Mesendoderm (in vitro differentiated cells): ENCODE measurements at regions not wholly inside any gene's neighbourhood (a gene's known extent, or its start where the extent isn't known, plus 50 kb on each side); places are given as distances from the start of the nearest gene placed in this dataset.

ENCODE experiments used
- DNase-seq: peaks from one replicate; pipeline ENCODE4 v3.0.0; 2013
- H2AK5ac ChIP-seq: 2 replicates; pipeline ENCODE4 v1.6.1; 2013; ENCODE audit warnings: low read length, inconsistent platforms
- H2BK120ac ChIP-seq: 2 replicates; pipeline ENCODE4 v1.6.1; 2013; ENCODE audit warnings: low read depth, mild to moderate bottlenecking, low read length, moderate library complexity, mixed read lengths
- H2BK15ac ChIP-seq: replicated peaks from 2 replicates; pipeline ENCODE4 v1.6.1; 2013; ENCODE audit warnings: low read depth, mild to moderate bottlenecking, moderate library complexity
- H2BK5ac ChIP-seq: 2 replicates; pipeline ENCODE4 v1.6.1; 2013; ENCODE audit warnings: low read length, inconsistent platforms
- H3K18ac ChIP-seq: 2 replicates; pipeline ENCODE4 v1.6.1; 2013; ENCODE audit warnings: mild to moderate bottlenecking, low read length, mixed read lengths
- H3K23ac ChIP-seq: one replicate; pipeline ENCODE4 v1.6.1; 2013; ENCODE audit warnings: low read length
- H3K27ac ChIP-seq: 2 replicates; pipeline ENCODE4 v1.5.1; 2013; ENCODE audit warnings: low read depth, mild to moderate bottlenecking, inconsistent platforms, low read length, moderate library complexity
- H3K27me3 ChIP-seq: 2 replicates; pipeline ENCODE4 v1.6.1; 2013; ENCODE audit warnings: low read length, control low read depth, mild to moderate bottlenecking, inconsistent platforms; ENCODE audit not compliant: insufficient read depth, poor library complexity
- H3K36me3 ChIP-seq: 2 replicates; pipeline ENCODE4 v1.6.1; 2013; ENCODE audit warnings: low read length, inconsistent platforms; ENCODE audit not compliant: control insufficient read depth, insufficient read depth
- H3K4ac ChIP-seq: one replicate; pipeline ENCODE4 v1.6.1; 2013; ENCODE audit warnings: low read depth, mild to moderate bottlenecking, low read length, moderate library complexity
- H3K4me1 ChIP-seq: 2 replicates; pipeline ENCODE4 v1.6.1; 2013; ENCODE audit warnings: low read depth, low read length, inconsistent platforms; ENCODE audit not compliant: control insufficient read depth
- H3K4me2 ChIP-seq: 2 replicates; pipeline ENCODE4 v1.6.1; 2013; ENCODE audit warnings: low read length
- H3K4me3 ChIP-seq: 2 replicates; pipeline ENCODE4 v1.5.1; 2013; ENCODE audit warnings: mild to moderate bottlenecking, low read length
- H3K56ac ChIP-seq: one replicate; pipeline ENCODE4 v1.6.1; 2013; ENCODE audit warnings: low read length
- H3K79me1 ChIP-seq: 2 replicates; pipeline ENCODE4 v1.6.1; 2013; ENCODE audit warnings: low read length, inconsistent platforms
- H3K79me2 ChIP-seq: 2 replicates; pipeline ENCODE4 v1.6.1; 2013; ENCODE audit warnings: mild to moderate bottlenecking, low read length; ENCODE audit not compliant: control insufficient read depth, insufficient read depth
- H3K9ac ChIP-seq: 2 replicates; pipeline ENCODE4 v1.6.1; 2013; ENCODE audit warnings: low read length, inconsistent platforms
- H4K5ac ChIP-seq: one replicate; pipeline ENCODE4 v1.6.1; 2013; ENCODE audit warnings: low read length
- H4K8ac ChIP-seq: one replicate; pipeline ENCODE4 v1.6.1; 2013; ENCODE audit warnings: low read depth, mild to moderate bottlenecking, control low read depth, low read length, moderate library complexity
- WGBS: extraction: QIAGEN DNeasy Blood & Tissue Kit; methylation state at CpG from one replicate; pipeline ENCODE4 v1.1.7; 2013; ENCODE audit warnings: low lambda C conversion rate, missing lambda C conversion rate; ENCODE audit not compliant: insufficient coverage; ENCODE audit errors: extremely low coverage; 5-methylcytosine and 5-hydroxymethylcytosine counted together

DNA sequence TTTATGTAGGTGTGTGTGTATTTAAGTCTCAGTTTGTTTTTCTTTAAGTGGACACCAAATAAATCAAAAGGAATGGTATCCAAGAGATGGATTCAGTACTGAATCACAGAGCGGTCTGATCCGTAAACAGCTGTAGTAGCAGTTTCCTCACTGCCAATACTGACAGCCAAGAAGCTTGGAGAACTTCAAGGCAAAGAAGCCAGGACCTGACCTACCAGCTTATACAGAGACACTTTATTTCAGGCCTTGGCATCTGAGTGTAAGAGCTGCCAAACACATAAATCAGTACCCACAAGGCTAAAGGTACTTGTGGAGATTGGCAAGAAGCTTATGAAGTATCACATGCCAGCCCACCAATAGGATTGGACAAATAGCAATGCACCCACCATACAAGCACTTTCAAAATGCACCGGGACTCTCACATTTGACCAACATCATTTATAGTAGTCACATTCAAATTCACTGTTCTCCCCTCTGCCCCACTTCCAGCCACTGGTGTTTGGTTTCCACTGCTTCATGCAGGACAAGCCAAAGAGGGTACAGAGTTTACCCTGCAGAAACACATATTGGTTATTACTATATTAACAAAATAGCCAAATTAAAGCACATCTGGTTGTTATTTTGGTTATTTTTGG, 357.9 kb downstream of the KLF12 start:
- H3K4ac ChIP-seq, result no peak overlapping the region
- no CpG with 5 or more reads among the region's 3 CpGs for WGBS

DNA sequence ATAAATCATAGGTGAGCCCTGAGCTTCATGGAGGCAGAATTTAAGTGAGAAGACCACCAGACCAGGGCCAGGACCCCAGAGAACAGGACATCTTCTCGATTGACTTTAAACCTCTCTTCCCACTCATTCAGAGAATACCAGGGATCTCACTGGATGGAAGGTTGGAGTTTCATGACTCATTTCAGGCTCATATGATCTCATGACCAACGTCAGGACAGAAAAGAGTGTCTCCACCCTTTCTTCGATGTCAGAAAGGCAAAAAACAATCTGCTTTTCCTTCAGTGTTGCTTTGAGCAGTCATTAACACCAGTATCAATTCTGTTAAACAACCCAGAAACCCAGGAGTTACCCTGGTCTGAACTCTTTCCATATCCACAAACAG, 361.0 kb downstream of the KLF12 start:
- Histone ChIP-seq H3K18ac (no peak overlapping the region), H2BK5ac (no peak overlapping the region), H3K4me3 (no peak overlapping the region), H3K9ac (no peak overlapping the region), H3K4me2 (no peak overlapping the region), H3K23ac (no peak overlapping the region), H2BK15ac (no peak overlapping the region), H3K56ac (no peak overlapping the region), H3K36me3 (no peaks in the 10 kb centered on the region), H3K79me2 (no peaks in the 10 kb centered on the region), H3K27me3 (no peaks in the 10 kb centered on the region), H2BK120ac (no peak overlapping the region), H4K5ac (no peak overlapping the region), H2AK5ac (no peak overlapping the region), H3K27ac (no peak overlapping the region), H3K79me1 (no peaks in the 10 kb centered on the region), H3K4me1 (no peaks in the 10 kb centered on the region), H3K4ac (no peak overlapping the region), H4K8ac (no peak overlapping the region)
- no peak for DNase-seq
- no CpG with 5 or more reads among the region's 3 CpGs for WGBS

More for the DNA sequence above, 357.9 kb downstream of the KLF12 start:
- Histone ChIP-seq H3K27me3 (no peaks in the 10 kb centered on the region), H3K27ac (no peak overlapping the region), H4K5ac (no peak overlapping the region), H4K8ac (no peak overlapping the region), H3K56ac (no peak overlapping the region), H3K79me1 (no peaks in the 10 kb centered on the region), H2AK5ac (no peak overlapping the region), H3K18ac (no peak overlapping the region), H2BK120ac (no peak overlapping the region), H3K9ac (no peak overlapping the region), H2BK15ac (no peak overlapping the region), H3K4me2 (no peak overlapping the region), H2BK5ac (no peak overlapping the region), H3K23ac (no peak overlapping the region), H3K36me3 (no peaks in the 10 kb centered on the region), H3K79me2 (no peaks in the 10 kb centered on the region), H3K4me1 (no peaks in the 10 kb centered on the region), H3K4me3 (no peak overlapping the region)
- DNase-seq, result no peak

DNA sequence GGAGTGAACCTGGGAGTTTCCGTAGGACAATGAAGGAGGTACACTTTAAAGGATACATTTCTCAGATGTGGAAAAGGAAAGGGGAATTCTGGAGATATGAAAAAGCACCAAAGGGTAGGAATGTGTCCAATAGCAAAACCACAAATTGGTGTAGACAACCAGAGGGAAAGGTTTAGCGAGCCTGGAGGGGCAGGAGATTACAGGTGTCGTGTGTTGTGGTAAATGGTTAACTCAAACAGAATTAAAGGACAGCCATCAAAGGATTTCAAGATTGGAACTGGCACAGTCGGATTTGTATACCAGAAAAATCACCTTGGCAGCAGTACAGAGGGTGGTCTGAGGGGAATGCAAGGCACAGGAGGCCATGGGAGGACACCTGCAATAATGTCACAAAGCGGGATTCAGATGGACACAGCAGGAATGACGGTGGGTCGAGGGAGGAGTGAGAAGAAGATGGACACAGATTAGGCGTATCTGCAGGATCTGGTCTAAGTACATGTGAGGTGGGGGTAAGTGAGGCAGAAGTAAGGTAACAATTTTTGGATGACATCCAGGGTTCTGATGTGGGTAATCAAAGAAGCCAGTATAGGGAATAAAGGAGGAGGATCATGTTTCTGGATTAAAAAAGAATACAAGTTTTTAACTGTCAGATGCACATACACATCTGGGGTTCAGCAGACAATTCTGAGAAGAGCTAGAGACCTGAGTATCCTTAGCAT, 361.6 kb downstream of the KLF12 start:
- Histone ChIP-seq H2AK5ac (no peak overlapping the region), H3K23ac (no peak overlapping the region), H2BK120ac (no peak overlapping the region), H3K79me1 (no peaks in the 10 kb centered on the region), H3K36me3 (no peaks in the 10 kb centered on the region), H3K27ac (no peak overlapping the region), H3K56ac (no peak overlapping the region), H3K79me2 (no peaks in the 10 kb centered on the region), H2BK15ac (no peak overlapping the region), H3K4ac (no peak overlapping the region), H3K18ac (no peak overlapping the region), H4K8ac (no peak overlapping the region), H3K4me2 (no peak overlapping the region), H3K9ac (no peak overlapping the region), H3K4me3 (no peak overlapping the region), H3K27me3 (no peaks in the 10 kb centered on the region), H4K5ac (no peak overlapping the region), H2BK5ac (no peak overlapping the region), H3K4me1 (peaks cover 2% of the 10 kb centered on the region)
- WGBS, result no CpG with 5 or more reads among the region's 8 CpGs
- no peak for DNase-seq

- Histone ChIP-seq H3K79me1 (peaks cover 1% of the 10 kb centered on the region), H2AK5ac (no peak overlapping the region), H4K8ac (no peak overlapping the region), H3K56ac (no peak overlapping the region), H3K23ac (no peak overlapping the region), H3K4me1 (peaks cover 10% of the 10 kb centered on the region), H4K5ac (no peak overlapping the region), H3K18ac (no peak overlapping the region), H3K27me3 (no peaks in the 10 kb centered on the region), H2BK15ac (no peak overlapping the region), H2BK5ac (no peak overlapping the region), H3K4me3 (no peak overlapping the region), H3K36me3 (no peaks in the 10 kb centered on the region), H3K4me2 (no peak overlapping the region), H3K79me2 (no peaks in the 10 kb centered on the region), H3K4ac (no peak overlapping the region), H2BK120ac (no peak overlapping the region), H3K9ac (no peak overlapping the region), H3K27ac (no peak overlapping the region)
- DNase-seq, result peak; percentile 74
- WGBS, result no CpG with 5 or more reads among the region's 4 CpGs
These were observed 366.4 kb downstream of the KLF12 start for GRCh38 chr13:73767747-73768315.

- Histone ChIP-seq H2BK120ac (no peak overlapping the region), H3K23ac (no peak overlapping the region), H2BK5ac (no peak overlapping the region), H3K18ac (no peak overlapping the region), H3K36me3 (no peaks in the 10 kb centered on the region), H3K56ac (no peak overlapping the region), H3K4me1 (peaks cover 10% of the 10 kb centered on the region), H3K9ac (no peak overlapping the region), H3K27ac (no peak overlapping the region), H3K4me3 (no peak overlapping the region), H2BK15ac (no peak overlapping the region), H4K5ac (no peak overlapping the region), H3K79me2 (no peaks in the 10 kb centered on the region), H3K4me2 (no peak overlapping the region), H3K79me1 (peaks cover 1% of the 10 kb centered on the region), H4K8ac (no peak overlapping the region), H2AK5ac (no peak overlapping the region), H3K27me3 (no peaks in the 10 kb centered on the region), H3K4ac (no peak overlapping the region)
- WGBS, result no CpG with 5 or more reads among the region's 3 CpGs
- peak; percentile 66 for DNase-seq
These were observed 366.9 kb downstream of the KLF12 start for GRCh38 chr13:73767191-73767741.
